HEK293 (cell line): ENCODE measurements at regions not wholly inside any gene's neighbourhood (a gene's known extent, or its start where the extent isn't known, plus 50 kb on each side); places are given as distances from the start of the nearest gene placed in this dataset.

ENCODE experiments used
- RBAK ChIP-seq: fragments of 450-650 bp; formaldehyde crosslinking; IDR thresholded peaks from 2 replicates; pipeline ENCODE4 v1.5.1; 2016; ENCODE audit warnings: missing biosample characterization, missing genetic modification characterization
- YY1 ChIP-seq: fragments of 450-650 bp; formaldehyde crosslinking; IDR thresholded peaks from 2 replicates; pipeline ENCODE4 v1.5.1; 2018; ENCODE audit warnings: missing biosample characterization, missing genetic modification characterization
- ZBTB7A ChIP-seq: fragments of 450-650 bp; formaldehyde crosslinking; IDR thresholded peaks from 2 replicates; pipeline ENCODE4 v1.5.1; 2016; ENCODE audit warnings: low read depth, missing biosample characterization, missing genetic modification characterization
- TF ChIP-seq, protein P1 (sequence below): fragments of 450-650 bp; formaldehyde crosslinking; IDR thresholded peaks from 2 replicates; pipeline ENCODE4 v1.5.1; 2016; ENCODE audit warnings: missing biosample characterization, missing genetic modification characterization

DNA sequence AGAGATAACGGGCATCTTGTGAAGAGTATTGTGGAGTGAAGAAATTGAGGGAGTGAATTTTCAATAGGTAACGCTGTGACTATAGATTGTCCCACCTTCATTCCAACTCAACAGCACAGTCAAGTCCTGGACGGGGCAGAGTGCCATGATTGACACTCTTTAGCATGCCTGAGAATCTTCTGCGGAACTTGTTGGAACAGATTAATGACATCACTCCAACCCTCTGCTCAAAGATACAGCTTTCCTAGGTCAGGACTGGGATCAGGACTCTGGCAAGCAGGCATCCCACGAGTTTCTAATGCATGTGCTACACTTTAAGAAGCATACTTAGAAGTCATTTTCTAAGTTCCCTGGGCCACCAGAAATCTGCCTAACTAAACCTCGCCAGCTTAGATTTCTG, 267.6 kb upstream of the CFAP20DC start:
- TF ChIP-seq RBAK (tag by site-specific recombination) (no peak), YY1 (tag by site-specific recombination) (no peak), ZBTB7A (tag by site-specific recombination) (no peak)
- TF ChIP-seq, protein P1, sequence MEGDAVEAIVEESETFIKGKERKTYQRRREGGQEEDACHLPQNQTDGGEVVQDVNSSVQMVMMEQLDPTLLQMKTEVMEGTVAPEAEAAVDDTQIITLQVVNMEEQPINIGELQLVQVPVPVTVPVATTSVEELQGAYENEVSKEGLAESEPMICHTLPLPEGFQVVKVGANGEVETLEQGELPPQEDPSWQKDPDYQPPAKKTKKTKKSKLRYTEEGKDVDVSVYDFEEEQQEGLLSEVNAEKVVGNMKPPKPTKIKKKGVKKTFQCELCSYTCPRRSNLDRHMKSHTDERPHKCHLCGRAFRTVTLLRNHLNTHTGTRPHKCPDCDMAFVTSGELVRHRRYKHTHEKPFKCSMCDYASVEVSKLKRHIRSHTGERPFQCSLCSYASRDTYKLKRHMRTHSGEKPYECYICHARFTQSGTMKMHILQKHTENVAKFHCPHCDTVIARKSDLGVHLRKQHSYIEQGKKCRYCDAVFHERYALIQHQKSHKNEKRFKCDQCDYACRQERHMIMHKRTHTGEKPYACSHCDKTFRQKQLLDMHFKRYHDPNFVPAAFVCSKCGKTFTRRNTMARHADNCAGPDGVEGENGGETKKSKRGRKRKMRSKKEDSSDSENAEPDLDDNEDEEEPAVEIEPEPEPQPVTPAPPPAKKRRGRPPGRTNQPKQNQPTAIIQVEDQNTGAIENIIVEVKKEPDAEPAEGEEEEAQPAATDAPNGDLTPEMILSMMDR: no peak
